Fibroblast of skin of scalp (primary cell): ENCODE measurements at regions not wholly inside any gene's neighbourhood (a gene's known extent, or its start where the extent isn't known, plus 50 kb on each side); places are given as distances from the start of the nearest gene placed in this dataset.
"Not testable (repeated sequence)": the region's sequence is repeated elsewhere in the genome, so short reads cannot be mapped to it uniquely, and the experiment has no call there.

Experiments used
- DNase-seq: peaks from one replicate; pipeline ENCODE4 v3.0.0-alpha.2; 2013

DNA sequence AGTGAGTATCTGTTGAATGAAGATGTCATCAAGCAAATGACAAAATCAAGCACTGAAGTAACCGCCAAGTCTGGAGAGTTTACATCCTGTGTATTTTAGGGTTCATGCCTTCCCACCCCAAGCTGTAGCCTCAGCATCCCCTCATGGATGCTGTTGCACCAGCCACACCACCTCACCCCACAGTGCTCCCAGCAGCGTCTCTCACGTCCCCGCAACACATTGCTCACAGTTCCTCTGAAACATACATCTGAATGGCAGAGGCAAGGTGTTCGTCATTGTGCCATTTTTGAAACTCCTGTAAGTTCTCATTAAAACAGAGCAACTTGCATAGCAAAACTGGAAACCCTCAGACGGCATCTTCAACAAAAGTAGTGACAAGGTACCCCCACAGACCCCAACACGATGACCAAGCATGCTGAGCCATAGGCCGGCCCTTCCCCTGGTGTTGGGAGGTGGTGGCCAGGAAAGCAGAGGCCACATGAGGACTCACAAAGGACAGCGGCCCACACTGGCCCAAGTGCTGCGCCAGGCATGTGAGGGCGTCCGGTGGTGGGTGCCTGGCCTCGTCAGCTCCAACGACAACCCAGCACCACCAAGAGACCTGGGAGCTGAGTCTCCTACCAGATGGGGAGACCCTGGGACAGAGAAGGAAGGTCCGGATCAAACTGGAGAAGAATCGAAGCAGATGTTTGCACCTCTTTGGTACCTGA, 456.5 kb downstream of the EIPR1 start:
- DNase-seq = no peak

DNA sequence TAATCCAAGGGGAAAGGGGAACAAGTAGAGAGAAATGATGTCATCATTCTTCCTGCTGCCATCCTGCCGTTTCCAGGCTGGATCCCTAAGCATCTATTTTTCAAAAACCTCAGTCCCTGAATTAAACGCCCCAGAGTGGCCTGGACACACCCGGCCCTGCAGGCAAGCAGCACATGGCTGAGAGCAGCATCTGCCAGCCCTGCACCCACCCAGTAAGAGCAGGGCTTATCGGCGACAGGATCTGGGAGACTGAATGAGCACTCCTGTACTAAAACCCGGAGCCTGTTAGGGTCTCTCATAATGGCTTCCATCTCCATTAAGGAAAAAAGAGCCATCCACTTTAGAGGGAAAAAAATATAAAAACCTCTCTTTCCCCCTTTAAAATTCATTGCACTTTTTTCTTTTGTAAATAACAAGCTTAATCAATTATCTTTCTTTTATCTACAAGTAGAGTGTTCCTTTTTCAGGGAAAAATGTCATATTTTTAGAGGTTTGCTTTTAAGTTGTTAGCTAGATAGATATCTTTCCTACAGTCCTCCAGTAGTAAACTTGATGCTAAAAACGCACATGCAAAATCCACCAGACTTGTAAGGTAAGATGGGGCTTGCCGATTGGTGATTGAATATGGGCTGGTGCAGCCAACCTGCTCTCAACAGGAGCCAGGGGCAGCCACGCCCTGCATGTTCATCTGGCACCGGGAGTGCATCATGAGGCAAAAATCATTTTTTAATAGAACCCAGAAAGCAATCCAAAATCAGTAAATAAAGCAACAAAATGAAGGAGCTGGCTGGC, 457.8 kb downstream of the EIPR1 start:
- DNase-seq = no peak

DNA sequence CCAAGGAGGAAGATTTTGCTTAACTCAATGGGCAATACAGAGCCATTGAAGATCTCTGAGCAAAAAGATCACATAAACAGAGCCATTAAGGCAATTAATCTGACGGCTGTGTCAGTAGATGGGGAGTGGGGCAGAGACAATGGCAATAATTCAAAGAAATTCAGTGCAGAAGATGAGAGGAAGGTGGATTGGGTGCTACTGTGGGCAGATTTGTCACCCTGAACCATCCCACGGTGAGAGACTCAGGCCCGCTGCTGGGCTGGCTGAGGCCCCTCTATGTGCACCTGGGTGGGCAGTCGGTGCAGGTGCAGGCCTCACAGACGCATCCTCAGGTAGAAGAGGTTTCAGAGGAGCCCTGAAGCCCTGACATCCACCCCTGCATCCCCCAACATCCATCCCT, 458.6 kb downstream of the EIPR1 start:
- DNase-seq = no peak

DNA sequence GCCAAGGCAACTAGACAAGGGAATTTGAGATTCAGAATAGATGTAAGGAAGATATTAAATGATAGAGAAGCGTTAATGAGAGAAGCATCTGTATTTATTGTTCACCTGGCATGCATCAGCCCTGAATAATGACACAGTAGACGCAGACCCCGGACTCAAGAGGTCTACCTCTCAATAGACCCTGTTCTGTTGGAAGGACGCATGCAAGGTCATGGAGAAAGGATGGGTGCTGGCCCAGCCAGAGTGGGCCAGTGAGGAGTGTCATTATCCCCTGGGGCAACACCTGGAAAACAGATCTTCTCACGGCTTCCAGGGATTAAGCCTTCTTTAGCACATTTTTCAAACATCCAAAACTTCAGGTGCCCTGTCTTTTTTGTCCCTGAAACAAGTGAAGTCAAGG, 461.0 kb downstream of the EIPR1 start:
- no peak for DNase-seq

DNA sequence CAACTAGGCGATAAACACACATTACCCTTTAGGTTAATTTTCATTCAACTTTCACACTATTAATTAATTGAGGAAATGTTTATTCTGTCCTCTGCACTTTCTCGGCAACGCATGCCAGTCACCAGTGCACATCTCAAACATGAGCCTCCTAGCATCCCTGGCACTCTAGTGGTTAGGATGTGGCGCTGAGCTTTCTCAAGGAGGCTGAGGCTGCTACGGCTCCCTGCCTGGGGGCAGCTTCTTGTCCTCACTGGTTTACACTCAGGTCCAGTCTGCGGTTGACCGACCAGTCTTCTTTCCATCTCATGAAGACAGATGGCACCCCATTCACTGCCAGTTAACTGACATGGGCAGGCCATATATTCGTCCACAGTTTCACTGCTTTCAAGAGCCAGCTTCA, 463.4 kb downstream of the EIPR1 start:
- no peak for DNase-seq

DNA sequence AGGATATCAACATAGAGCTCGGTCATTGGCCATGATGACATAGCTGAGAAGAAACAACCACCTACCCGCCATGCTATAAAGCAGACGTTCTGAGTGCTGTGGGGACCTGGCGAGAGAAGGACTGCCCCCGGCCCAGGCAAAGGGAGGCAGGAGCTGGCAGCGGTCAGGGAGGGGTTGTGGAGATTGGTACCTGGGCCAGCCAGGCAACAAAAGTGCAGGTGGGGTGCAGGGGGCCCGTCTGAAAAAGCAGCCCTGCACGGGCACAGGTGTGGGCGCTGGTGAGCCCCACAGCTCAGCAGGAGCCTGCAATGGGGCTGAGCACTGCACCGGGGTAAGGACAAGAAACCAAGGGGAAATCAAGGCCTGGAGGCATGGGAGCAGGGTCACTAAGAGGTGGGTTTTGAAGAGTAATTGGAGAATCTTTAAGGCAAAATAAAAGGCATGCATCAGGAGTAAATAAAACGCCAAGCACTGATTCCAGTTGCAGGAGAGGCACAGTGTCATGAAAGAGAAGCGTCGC, 464.0 kb downstream of the EIPR1 start:
- no peak for DNase-seq

DNA sequence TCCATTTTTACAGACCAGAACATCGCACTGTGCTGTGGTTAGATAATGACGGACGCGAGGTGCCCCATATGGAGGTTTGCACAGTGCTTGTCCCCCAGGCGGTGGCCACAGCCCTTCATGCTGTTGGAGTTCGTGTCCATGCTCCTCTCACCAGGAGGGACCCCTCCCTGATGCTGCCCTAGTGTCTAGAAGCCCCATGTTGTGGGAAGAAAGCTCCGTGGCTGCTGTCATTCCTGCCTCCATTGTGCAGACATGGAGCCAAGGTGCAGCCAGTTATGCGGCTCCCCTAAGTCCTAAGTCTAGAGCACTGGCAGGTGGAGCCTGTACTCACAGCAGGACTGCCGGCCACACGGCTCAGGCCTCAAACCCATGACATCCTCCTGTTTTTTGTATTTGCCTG, 464.9 kb downstream of the EIPR1 start:
- no peak for DNase-seq

DNA sequence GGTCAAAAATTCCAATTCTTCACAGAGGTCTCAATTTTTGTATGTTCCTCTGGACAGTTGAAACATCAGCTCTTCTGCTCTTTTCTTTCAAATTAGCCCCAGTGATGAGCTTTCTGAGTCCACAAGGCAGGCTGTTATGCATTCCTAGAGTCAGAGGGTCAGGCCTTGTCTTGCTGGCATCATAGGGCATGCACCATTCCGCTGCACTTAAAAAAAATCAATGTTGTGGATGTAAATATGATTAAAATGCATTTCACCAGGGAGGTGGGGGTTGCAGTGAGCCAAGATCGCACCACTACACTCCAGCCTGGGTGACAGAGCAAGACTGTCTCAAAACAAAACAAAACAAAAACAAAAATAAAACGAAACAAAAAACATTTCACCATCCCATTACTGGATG, 465.3 kb downstream of the EIPR1 start:
- no peak for DNase-seq

DNA sequence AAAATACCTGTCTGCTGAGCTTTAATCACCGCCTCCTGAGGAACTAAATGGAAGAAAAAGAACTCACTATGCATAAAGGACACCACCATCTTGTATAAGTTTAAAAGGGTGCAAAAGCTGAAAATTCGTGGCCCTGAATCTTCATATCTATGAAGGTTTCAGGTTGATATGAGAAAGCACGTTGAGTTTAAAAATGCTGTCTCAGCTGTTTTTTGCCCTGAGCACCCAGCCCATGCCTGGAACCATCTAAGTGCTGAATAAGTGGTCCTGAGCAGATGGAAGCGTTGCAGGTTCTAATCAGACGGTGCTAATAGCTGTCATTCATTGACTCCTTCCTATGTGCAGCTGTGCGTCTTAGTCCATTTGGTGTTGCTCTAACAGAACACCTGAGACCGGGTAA, 467.4 kb downstream of the EIPR1 start:
- no peak for DNase-seq

DNA sequence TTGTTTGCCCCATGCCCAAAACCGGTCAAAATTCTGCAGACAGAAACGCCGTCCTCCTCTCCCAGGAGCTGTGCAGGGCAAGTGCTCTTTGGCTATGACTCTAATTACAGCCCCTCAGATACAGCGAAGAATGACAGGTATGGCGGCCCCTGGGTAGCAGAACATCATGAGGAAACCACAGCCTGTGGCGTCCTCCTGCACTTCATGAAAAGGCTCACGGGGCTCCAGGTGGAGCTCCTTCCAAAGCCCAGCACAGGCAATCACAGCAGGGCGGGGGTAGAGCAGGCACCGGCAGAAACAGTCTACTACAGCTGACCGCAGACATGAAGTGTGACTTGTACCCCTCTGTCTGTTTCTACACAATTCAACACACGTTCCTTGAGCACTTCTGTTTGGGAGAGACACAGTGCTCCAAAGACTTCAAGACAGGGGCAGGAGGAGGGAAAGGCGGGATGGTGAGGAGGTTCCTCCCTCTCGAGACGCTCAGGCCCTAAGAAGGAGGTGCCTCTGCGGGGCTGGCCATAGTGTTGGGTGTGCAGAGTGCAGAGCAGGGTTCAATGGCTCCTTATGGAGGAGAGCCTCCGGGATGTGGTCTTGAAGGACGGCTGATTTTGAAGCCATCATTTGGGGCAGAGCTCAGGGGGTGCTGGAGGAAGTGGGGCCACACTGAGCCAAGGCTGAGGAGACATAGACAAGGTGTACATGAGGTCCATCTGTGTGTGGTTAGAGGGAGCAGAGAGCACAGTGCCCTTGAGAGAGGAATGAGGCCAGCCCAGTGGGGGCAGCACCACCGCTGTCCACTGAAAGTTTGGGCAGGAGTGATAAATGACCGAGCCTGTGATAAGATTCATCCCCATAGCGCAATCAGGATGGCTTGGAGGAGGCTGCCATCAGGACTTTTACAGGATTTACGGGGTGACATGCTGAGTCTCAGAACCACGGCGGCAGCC, 468.3 kb downstream of the EIPR1 start:
- no peak for DNase-seq

DNA sequence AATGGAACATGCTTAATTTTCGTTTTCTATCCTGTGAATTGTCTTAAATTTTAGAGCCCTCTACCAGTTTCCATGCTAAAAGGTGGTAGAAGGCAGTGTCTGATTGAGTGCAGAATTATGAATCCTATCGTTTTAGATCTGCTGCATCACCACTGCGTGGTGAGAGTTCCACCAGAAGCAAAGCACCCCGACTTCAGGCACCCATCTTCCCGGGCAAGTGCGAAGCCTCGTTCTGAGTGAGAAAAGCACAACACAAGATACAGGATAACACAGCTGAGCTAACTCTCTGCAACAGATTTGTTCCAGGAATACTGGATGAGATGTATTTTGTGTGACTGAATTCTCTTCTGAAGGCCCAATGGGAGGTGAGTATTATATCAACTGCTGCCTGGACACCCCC, 471.5 kb downstream of the EIPR1 start:
- no peak for DNase-seq

DNA sequence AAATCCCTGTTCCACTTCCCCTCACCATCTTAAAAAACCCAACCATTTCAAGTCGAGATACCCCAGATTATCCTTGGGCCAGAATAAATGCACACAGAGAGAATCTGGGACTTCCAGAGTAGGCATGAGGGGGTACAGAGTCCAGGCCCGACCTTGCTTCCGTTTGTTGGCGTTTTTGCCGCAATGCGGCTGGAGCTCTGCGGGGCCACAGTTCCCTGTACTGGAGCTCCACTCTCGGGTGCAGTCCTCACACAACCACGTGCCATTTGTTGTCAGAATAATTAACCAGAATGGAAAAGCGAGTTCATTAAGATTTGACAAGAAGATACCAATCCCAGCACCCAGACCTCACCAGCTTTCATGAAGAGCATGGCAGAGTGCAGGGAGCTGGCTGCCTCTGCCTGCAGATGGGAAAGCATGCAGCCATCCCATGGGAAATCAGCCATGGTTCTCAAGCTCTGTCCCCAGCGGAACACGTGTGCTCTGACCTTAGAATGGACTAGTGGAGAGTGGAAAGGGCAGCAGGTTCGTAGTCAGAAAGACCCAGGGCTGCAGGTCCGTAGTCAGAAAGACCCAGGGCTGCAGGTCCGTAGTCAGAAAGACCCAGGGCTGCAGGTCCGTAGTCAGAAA, 472.8 kb downstream of the EIPR1 start:
- no peak for DNase-seq

DNA sequence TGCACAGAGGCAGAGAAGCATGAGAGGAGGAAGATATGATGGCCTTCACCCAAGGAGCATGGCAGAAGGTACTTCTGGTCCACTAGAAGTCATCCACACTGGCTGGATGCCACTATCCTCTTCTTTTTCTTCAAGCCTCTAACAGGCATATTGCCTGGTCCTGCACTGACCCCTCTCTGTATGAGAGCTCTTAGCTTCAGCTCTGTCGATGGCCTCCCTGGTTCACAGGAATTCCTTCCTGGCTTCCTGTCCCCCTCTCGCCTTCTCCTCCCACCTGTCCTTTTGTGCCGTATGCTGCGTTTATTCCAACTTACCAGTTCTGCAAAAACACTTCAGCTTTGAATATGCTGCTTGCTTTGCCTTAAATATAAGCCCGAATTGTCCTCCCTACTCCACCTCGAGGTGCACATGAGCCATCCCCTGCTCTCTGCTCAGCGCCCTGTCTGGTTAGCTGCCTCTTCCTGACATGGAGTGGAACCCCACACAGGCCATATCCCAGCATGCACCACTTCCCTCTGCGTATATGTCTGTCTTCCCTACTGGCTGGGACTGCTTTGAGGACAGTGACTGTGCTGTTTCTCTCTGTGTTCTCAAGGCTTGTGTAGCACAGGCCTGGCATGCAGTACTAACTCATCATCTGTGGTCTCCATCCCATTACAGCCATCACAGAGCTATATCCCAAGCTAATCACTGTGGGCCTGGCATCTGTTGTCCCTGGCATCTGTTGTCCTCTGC, 474.9 kb downstream of the EIPR1 start:
- no peak for DNase-seq

DNA sequence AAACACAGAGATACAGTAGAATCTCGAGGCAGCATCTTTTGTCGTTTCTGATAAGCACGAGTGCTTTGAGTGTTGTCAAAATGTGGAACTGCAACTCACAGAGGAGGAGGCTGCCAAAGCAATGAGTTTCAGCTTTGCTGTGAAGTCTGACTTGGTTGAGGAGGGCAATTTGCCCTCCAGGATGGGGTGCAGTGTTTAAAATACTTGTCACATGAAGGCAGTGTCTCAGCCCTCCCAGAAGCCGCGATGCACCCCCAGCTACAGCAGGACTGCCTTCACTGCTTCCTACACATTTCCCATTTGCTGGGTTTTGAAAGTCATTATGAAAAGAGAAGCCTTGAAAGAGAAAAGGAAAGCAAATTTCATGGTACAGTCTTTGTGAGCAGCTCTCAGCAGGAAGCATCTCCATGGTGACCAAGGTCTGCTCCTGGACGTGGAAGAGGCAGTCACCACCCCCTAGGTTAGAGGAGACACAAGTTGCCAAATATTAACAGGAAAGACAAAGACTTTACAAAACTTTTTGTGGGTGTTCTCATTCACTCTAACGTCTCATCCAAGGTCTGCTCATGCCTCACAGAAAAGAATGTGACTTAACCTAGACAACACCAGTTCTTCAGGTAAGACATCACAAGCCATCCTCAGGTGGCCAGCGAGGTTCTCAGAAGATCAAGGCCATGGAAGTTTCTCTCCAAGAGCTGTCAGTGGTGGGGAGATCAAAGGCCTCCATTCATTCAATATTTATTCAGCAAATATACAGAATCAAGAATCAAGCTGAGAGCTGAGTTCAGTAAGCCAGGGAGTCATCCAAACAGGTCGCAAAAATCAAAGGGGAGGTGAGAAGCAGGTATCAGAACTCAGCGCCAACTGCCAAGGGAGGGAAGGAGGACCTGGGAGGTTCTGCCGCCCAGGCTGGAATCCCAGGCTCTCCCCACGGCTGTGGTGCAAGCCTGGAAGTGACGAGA, 476.0 kb downstream of the EIPR1 start:
- no peak for DNase-seq

DNA sequence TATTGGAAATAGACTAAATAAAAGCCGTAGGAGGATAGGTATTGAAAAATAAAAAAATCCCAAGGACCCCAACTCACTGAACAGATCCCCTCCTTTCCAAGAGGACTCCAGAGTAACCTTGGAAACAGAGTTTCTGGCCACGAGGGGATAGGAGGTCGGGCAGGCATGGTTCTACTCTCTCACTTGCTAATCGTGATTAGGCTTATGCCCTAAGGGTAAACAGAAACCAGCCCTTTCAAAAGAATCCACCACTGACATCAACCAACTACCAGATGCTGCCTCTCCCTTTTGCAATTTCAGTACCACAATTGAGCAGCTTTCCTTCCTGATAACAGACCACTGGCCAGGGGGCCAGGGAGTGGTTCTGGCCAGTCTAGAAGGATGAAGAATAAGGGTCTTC, 477.8 kb downstream of the EIPR1 start:
- DNase-seq = no peak

DNA sequence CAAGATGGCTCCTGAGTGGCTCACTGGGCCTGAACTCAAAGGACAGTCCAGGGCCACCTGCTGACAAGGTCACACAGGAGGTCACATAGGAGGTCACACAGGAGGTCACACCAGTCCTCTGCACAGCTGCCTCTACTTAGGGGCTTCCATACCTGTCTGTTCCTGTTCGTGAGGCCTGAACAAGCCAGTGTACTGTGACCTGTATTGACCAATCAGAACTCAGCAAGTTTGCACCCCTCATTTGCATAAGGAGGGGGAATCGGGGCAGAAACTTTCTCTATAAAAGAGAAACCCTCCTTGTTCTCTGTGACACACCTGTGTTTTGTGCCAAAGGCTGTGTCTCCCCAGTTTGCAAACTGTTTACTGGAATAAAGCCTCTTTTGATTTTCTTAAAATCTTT, 478.9 kb downstream of the EIPR1 start:
- DNase-seq = no peak

DNA sequence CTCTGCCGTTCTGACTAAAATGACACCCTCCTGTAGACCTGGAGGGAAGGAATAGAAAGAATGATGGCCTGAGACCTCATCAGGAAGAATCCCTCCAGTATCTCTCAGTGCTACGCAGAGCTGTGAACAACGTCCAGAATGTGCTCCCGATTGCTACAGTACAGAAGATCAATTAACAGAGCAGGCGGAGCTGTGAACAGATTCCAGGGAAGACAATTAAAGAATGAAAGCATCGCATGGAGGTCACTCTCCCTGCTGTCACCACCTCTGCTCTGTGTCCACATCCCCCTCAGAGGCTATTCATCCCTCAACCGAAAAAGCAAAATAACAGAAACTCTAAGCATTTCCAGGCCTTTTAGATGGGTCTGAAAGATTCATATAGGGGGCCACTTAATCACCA, 481.0 kb downstream of the EIPR1 start:
- no peak for DNase-seq

DNA sequence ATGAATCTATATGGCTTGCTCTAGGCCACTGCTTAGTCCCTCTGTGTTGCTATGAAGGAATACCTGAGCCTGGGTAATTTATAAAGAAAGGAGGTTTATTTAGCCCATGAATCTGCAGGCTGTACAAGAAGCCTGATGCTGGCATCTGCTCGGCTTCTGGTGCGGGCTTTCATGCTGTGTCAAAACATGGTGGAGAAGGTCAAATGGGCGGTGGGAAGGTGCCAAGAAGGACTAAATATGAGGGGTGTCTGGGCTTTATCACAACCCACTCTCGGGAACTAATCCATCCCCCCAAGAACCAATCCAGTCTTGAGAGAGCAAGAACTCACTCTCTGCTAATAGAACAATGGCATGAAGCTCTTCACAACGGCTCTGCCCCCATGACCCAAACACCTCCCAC, 481.6 kb downstream of the EIPR1 start:
- DNase-seq = no peak

DNA sequence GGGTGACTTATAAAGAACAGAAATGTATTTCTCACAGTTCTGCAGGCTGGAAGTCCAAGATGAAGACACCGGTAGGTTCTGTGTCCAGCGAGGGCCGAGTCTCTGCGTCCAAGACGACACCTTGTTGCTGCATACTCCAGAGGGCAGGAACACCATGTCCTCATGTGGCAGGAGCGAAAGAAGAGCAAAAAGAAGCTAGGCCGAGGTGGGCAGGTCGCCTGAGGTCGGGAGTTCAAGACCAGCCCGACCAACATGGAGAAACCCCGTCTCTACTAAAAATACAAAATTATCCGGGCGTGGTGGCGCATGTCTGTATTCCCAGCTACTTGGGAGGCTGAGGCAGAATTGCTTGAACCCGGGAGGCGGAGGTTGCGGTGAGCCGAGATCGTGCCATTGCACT, 483.6 kb downstream of the EIPR1 start:
- DNase-seq = not testable (repeated sequence)

DNA sequence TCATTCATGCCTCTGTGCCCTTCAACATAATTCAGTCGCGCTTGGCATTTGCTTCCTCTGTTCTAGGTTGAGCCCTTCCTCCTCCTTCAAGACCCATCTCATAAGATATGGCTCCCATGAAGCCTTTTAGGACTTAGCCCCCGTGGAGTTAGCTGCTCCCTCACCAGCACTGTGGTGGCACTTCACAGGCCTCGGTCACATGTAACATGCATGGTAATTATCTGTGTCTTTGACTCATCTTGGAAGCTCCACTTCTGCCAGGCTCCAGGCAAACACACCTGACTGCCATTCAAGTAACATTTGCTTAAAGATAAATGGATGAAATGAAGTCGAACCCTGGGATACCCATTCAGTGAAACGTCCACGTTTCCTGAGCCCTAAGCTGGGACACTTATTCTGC, 484.7 kb downstream of the EIPR1 start:
- DNase-seq = no peak

DNA sequence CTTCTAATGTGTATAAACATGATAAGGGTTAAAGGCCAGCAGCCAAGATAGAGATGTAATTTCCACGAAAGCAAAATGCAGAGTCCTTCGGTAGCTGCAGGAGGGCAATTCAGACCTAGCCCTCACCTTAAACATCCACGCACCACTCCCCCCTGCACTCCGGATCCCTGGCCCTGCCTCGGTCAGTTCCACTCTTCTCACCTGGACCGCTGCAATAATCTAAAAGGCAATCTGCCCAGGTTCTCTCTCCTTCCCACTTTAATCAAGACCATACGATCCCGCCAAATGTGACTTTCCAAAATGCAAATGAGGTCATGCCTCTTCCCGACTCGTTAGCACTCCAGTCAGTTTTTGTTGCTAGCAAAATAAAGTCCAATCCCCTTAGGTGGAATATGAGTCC, 485.2 kb downstream of the EIPR1 start:
- DNase-seq = no peak
